Smooth muscle cell (in vitro differentiated cells): ENCODE measurements at regions not wholly inside any gene's neighbourhood (a gene's known extent, or its start where the extent isn't known, plus 50 kb on each side); places are given as distances from the start of the nearest gene placed in this dataset.

ENCODE experiments used
- DNase-seq: peaks from one replicate; lab custom pipeline; 2025; ENCODE audit not compliant: unreplicated experiment; lab: John Stamatoyannopoulos, UW
- H2AFZ ChIP-seq: fragments of 200-600 bp; sonication (generic); 2 replicates; pipeline ENCODE4 v1.6.0; 2016; ENCODE audit warnings: antibody characterized with exemption, low read depth, mild to moderate bottlenecking
- H3F3A ChIP-seq: fragments of 200-600 bp; sonication (generic); 2 replicates; pipeline ENCODE4 v1.6.0; 2017; ENCODE audit warnings: antibody characterized with exemption, low read depth
- H3K27ac ChIP-seq: fragments of 200-600 bp; sonication (generic); 2 replicates; pipeline ENCODE4 v1.5.1; 2016; ENCODE audit warnings: low read depth, mild to moderate bottlenecking
- H3K27me3 ChIP-seq: fragments of 200-600 bp; sonication (generic); 2 replicates; pipeline ENCODE4 v1.6.1; 2016; ENCODE audit warnings: low read depth, mild to moderate bottlenecking
- H3K36me3 ChIP-seq: fragments of 200-600 bp; sonication (generic); 2 replicates; pipeline ENCODE4 v1.5.1; 2016; ENCODE audit warnings: low read depth
- H3K4me1 ChIP-seq: fragments of 200-600 bp; sonication (generic); 2 replicates; pipeline ENCODE4 v1.5.1; 2016; ENCODE audit warnings: low read depth
- H3K4me2 ChIP-seq: fragments of 200-600 bp; sonication (generic); 2 replicates; pipeline ENCODE4 v1.6.0; 2016; ENCODE audit warnings: mild to moderate bottlenecking
- H3K4me3 ChIP-seq: fragments of 200-600 bp; sonication (generic); 2 replicates; pipeline ENCODE4 v1.5.1; 2016; ENCODE audit warnings: mild to moderate bottlenecking
- H3K79me2 ChIP-seq: fragments of 200-600 bp; sonication (generic); 2 replicates; pipeline ENCODE4 v1.6.0; 2016; ENCODE audit warnings: low read depth, mild to moderate bottlenecking
- H3K9ac ChIP-seq: fragments of 200-600 bp; sonication (generic); 2 replicates; pipeline ENCODE4 v1.6.0; 2016; ENCODE audit warnings: low read depth
- H3K9me3 ChIP-seq: fragments of 200-600 bp; sonication (generic); replicated peaks from 2 replicates; pipeline ENCODE4 v1.5.1; 2016; ENCODE audit warnings: low read depth
- H4K20me1 ChIP-seq: fragments of 200-600 bp; sonication (generic); 2 replicates; pipeline ENCODE4 v1.6.0; 2016; ENCODE audit warnings: low read depth
- CTCF ChIP-seq: fragments of 200-600 bp; sonication (generic); IDR thresholded peaks from 2 replicates; pipeline ENCODE4 v1.5.1; 2017; ENCODE audit warnings: borderline replicate concordance, mild to moderate bottlenecking, antibody characterized with exemption; ENCODE audit not compliant: insufficient read depth, poor library complexity, severe bottlenecking
- WGBS: methylation state at CpG from one replicate; pipeline ENCODE4 v1.1.7; 2016; ENCODE audit warnings: low lambda C conversion rate; 5-methylcytosine and 5-hydroxymethylcytosine counted together

GRCh38 chr11:121793916-121794315 lies 322.1 kb downstream of the BLID start:
- Histone ChIP-seq H3K27ac (no peak overlapping the region), H3K9me3 (no peaks in the 10 kb centered on the region), H3K4me2 (no peak overlapping the region), H3K4me1 (peaks cover 6% of the 10 kb centered on the region), H2AFZ (no peak overlapping the region), H4K20me1 (no peaks in the 10 kb centered on the region), H3K4me3 (no peak overlapping the region), H3K9ac (no peak overlapping the region), H3K36me3 (no peaks in the 10 kb centered on the region), H3K79me2 (no peaks in the 10 kb centered on the region), H3F3A (no peaks in the 10 kb centered on the region), H3K27me3 (no peaks in the 10 kb centered on the region)
- WGBS = 95% methylated on average over 6 of the region's 6 CpGs
- TF ChIP-seq CTCF = no peak
- DNase-seq = no peak

GRCh38 chr11:121793291-121793690 lies 322.7 kb downstream of the BLID start:
- DNase-seq = no peak
- Histone ChIP-seq H4K20me1 (no peaks in the 10 kb centered on the region), H3K36me3 (no peaks in the 10 kb centered on the region), H3F3A (no peaks in the 10 kb centered on the region), H3K4me2 (no peak overlapping the region), H3K27me3 (no peaks in the 10 kb centered on the region), H3K4me3 (no peak overlapping the region), H3K79me2 (no peaks in the 10 kb centered on the region), H3K27ac (no peak overlapping the region), H2AFZ (no peak overlapping the region), H3K9me3 (no peaks in the 10 kb centered on the region), H3K4me1 (peaks cover 6% of the 10 kb centered on the region), H3K9ac (no peak overlapping the region)
- TF ChIP-seq CTCF = no peak
- 88% methylated on average over 4 of the region's 4 CpGs for WGBS

- no peaks in the 10 kb centered on the region for H3K79me2 ChIP-seq
- no peaks in the 10 kb centered on the region for H3K9me3 ChIP-seq
- no peaks in the 10 kb centered on the region for H3K27me3 ChIP-seq
- H3K4me2 ChIP-seq = no peak overlapping the region
- H4K20me1 ChIP-seq = no peaks in the 10 kb centered on the region
- H3K4me3 ChIP-seq = no peak overlapping the region
- DNase-seq = no peak
- no peaks in the 10 kb centered on the region for H3K36me3 ChIP-seq
- no peaks in the 10 kb centered on the region for H3F3A ChIP-seq
- WGBS = 69% methylated on average over 3 of the region's 3 CpGs
- no peak overlapping the region for H3K27ac ChIP-seq
- no peak for TF ChIP-seq CTCF
- no peak overlapping the region for H2AFZ ChIP-seq
- H3K9ac ChIP-seq = no peak overlapping the region
- peaks cover 6% of the 10 kb centered on the region for H3K4me1 ChIP-seq
Observed at GRCh38 chr11:121792185-121792584, 323.8 kb downstream of the BLID start.

GRCh38 chr11:121790430-121790829 lies 325.6 kb downstream of the BLID start:
- Histone ChIP-seq H3K9me3 (peaks cover 4% of the 10 kb centered on the region), H3K36me3 (no peaks in the 10 kb centered on the region), H4K20me1 (no peaks in the 10 kb centered on the region), H3K9ac (no peak overlapping the region), H3K4me2 (no peak overlapping the region), H3K27me3 (no peaks in the 10 kb centered on the region), H3K4me1 (peaks cover 2% of the 10 kb centered on the region), H3K4me3 (no peak overlapping the region), H2AFZ (no peak overlapping the region), H3K27ac (no peak overlapping the region), H3F3A (no peaks in the 10 kb centered on the region), H3K79me2 (no peaks in the 10 kb centered on the region)
- DNase-seq = no peak
- WGBS = 87% methylated on average over 2 of the region's 2 CpGs
- no peak for TF ChIP-seq CTCF
